Pancreas (tissue), 10 donors: ENCODE measurements at regions not wholly inside any gene's neighbourhood (a gene's known extent, or its start where the extent isn't known, plus 50 kb on each side); places are given as distances from the start of the nearest gene placed in this dataset.

Experiments
- ATAC-seq, 4 donors: fragments of 200-7000 bp; cut with Tn5 transposase; one replicate each; pipeline versions ENCODE4 v1.8.0 to v1.9.1; 2020; ENCODE audit warnings: mild to moderate bottlenecking in 4 of 4, moderate library complexity in 4 of 4
- DNase-seq, 6 donors: peaks; one replicate each; pipeline ENCODE4 v3.0.0-alpha.2; 2020
- FAIRE-seq: peaks from 2 replicates; lab custom pipeline; 2012; peaks lifted over from hg19 to GRCh38; lab: Jason Lieb, UNC
- H3K27ac ChIP-seq, 4 donors: fragments of 200-600 bp; sonication (generic); 1 replicate in 3 of 4; 2 replicates in 1 of 4; pipeline versions ENCODE4 v1.5.0 to v1.8.0; 2020
- H3K27me3 ChIP-seq, 4 donors: fragments of 200-600 bp; one replicate each; pipeline ENCODE4 v1.8.0; 2021
- H3K36me3 ChIP-seq, 3 donors: fragments of 200-600 bp; sonication (generic) in 1 of 3; one replicate each; pipeline versions ENCODE4 v1.5.0 to v1.8.0; 2020 to 2021
- H3K4me1 ChIP-seq, 3 donors: fragments of 200-600 bp; one replicate each; pipeline ENCODE4 v1.8.0; 2021
- H3K4me3 ChIP-seq, 4 donors: fragments of 200-600 bp; sonication (generic) in 2 of 4; one replicate each; pipeline versions ENCODE4 v1.5.0 to v1.8.0; 2020 to 2021
- H3K9me3 ChIP-seq, 4 donors: fragments of 200-600 bp; one replicate each; pipeline ENCODE4 v1.8.0; 2021
- CTCF ChIP-seq, 4 donors: fragments of 200-600 bp; sonication (generic) in 3 of 4; IDR thresholded peaks; one replicate each; pipeline versions ENCODE4 v1.5.0 to v1.8.0; 2021; ENCODE audit warnings: antibody characterized with exemption in 4 of 4
- WGBS, 2 donors: extraction: QIAGEN DNeasy Blood & Tissue Kit; methylation state at CpG; one replicate each; pipeline ENCODE4 v1.1.7; 2013; 5-methylcytosine and 5-hydroxymethylcytosine counted together
- intact Hi-C, 3 donors: fragments of 100-400 bp; cut with DNase I; formaldehyde crosslinking; loops; one replicate each; pipeline versions ENCODE4 v1.11.1 to v1.14.2; 2022
- donor health status: healthy with polysubstance abuse.
- donor health status: DM: no; HTN: no; CAD: no; lungs with moderate emphysema.
- donor health status: DM: no; HTN: no; CAD: no.
- donor health status: control.
- donor health status: control.
- donor health status: Bipolar disorder and iron deficiency.
- donor health status: DM: yes; HTN: yes; CAD: no.
- donor health status: DM: no; HTN: no; CAD: no.
- donor health status: DM: no; HTN: no; CAD: no.
- donor health status: DM: yes; HTN: yes; CAD: no.

- Histone ChIP-seq H3K27ac (no peak overlapping the region), H3K27me3 (no peaks in the 10 kb centered on the region), H3K4me3 (no peak overlapping the region), H3K4me1 (no peaks in the 10 kb centered on the region), H3K36me3 (no peaks in the 10 kb centered on the region), H3K9me3 (no peaks in the 10 kb centered on the region)
- no peak for TF ChIP-seq CTCF (IDR thresholded peaks at IDR 0.05)
- ATAC-seq (no peak), DNase-seq (no peak), FAIRE-seq (no peak)
- intact Hi-C loops: no loop called here
- WGBS, 2 donors: 89 to 95% methylated on average over 2 of the region's 2 CpGs
Observed at GRCh38 chr11:11750017-11750878, 91.5 kb upstream of the USP47 start.

- Histone ChIP-seq H3K9me3 (no peaks in the 10 kb centered on the region), H3K27ac (no peak overlapping the region), H3K36me3 (no peaks in the 10 kb centered on the region), H3K27me3 (no peaks in the 10 kb centered on the region), H3K4me1 (no peaks in the 10 kb centered on the region), H3K4me3 (no peak overlapping the region)
- FAIRE-seq: no peak
- no peak for DNase-seq
- 63 to 77% methylated on average over 4 of the region's 4 CpGs for WGBS, 2 donors
- no peak for TF ChIP-seq CTCF (IDR thresholded peaks at IDR 0.05)
- ATAC-seq: no peak
- intact Hi-C loops: no loop called here
Observed at GRCh38 chr11:11748706-11749365, 92.9 kb upstream of the USP47 start.

- H3K27me3 ChIP-seq: peaks cover 0 to 4% (median 0%) of the 10 kb centered on the region in 4 donors
- H3K36me3 ChIP-seq: no peaks in the 10 kb centered on the region
- no peak overlapping the region for H3K4me3 ChIP-seq
- WGBS, 2 donors: 75 to 79% methylated on average over 1 of the region's 1 CpG
- no peak overlapping the region for H3K27ac ChIP-seq
- FAIRE-seq: no peak
- no peaks in the 10 kb centered on the region for H3K9me3 ChIP-seq
- H3K4me1 ChIP-seq: no peaks in the 10 kb centered on the region
- no peak for TF ChIP-seq CTCF (IDR thresholded peaks at IDR 0.05)
- ATAC-seq: no peak
- DNase-seq: no peak
- intact Hi-C loops: no loop called here
Observed at GRCh38 chr11:11747570-11747969, 94.2 kb upstream of the USP47 start.

GRCh38 chr11:11746449-11746848 lies 95.3 kb upstream of the USP47 start:
- Histone ChIP-seq H3K9me3 (no peaks in the 10 kb centered on the region), H3K4me3 (no peak overlapping the region), H3K27me3 (peaks cover 0 to 4% (median 0%) of the 10 kb centered on the region in 4 donors), H3K36me3 (no peaks in the 10 kb centered on the region), H3K27ac (no peak overlapping the region), H3K4me1 (no peaks in the 10 kb centered on the region)
- intact Hi-C loops: no loop called here
- TF ChIP-seq CTCF (IDR thresholded peaks at IDR 0.05): no peak
- WGBS, 2 donors: 62 to 74% methylated on average over 1 of the region's 1 CpG
- no peak for ATAC-seq
- no peak for DNase-seq
- FAIRE-seq: no peak

GRCh38 chr11:11743216-11743615 lies 98.6 kb upstream of the USP47 start:
- no peak overlapping the region for H3K4me3 ChIP-seq
- FAIRE-seq (no peak), DNase-seq (no peak), ATAC-seq (no peak)
- no peaks in the 10 kb centered on the region for H3K9me3 ChIP-seq
- H3K27me3 ChIP-seq: peaks cover 0 to 4% (median 0%) of the 10 kb centered on the region in 4 donors
- no peaks in the 10 kb centered on the region for H3K36me3 ChIP-seq
- TF ChIP-seq CTCF (IDR thresholded peaks at IDR 0.05): no peak
- no peak overlapping the region for H3K27ac ChIP-seq
- no peaks in the 10 kb centered on the region for H3K4me1 ChIP-seq
- intact Hi-C loops: no loop called here
- 84 to 88% methylated on average over 3 of the region's 3 CpGs for WGBS, 2 donors
